H1 (cell line): ENCODE measurements at regions not wholly inside any gene's neighbourhood (a gene's known extent, or its start where the extent isn't known, plus 50 kb on each side); places are given as distances from the start of the nearest gene placed in this dataset.

ENCODE experiments used
- CTCF ChIA-PET: fragments of 300-600 bp; sonication (Branson Sonifier 250); formaldehyde crosslinking; loops from one replicate; lab custom pipeline; 2021; ENCODE audit not compliant: partially characterized antibody; lab: Charles Lee
- POLR2A ChIA-PET: fragments of 300-600 bp; sonication (Branson Sonifier 250); formaldehyde crosslinking; loops from one replicate; lab custom pipeline; 2021; ENCODE audit warnings: inconsistent platforms; ENCODE audit not compliant: partially characterized antibody; lab: Charles Lee
- DNase-seq, 2 experiments: peaks; one replicate each; pipeline versions ENCODE4 v3.0.0 to v3.0.0-alpha.2; 2010 to 2022; ENCODE audit warnings: low spot score in 2 of 2, low read depth in 1 of 2, mixed read lengths in 1 of 2
- FAIRE-seq: peaks from 2 replicates; lab custom pipeline; 2011; peaks lifted over from hg19 to GRCh38; lab: Jason Lieb, UNC
- H2AFZ ChIP-seq: 2 replicates; pipeline ENCODE4 v1.8.1; 2012; ENCODE audit warnings: low read length, inconsistent platforms
- H2AK5ac ChIP-seq: 2 replicates; pipeline ENCODE4 v1.6.1; 2013; ENCODE audit warnings: low read depth, low read length
- H2BK120ac ChIP-seq: replicated peaks from 2 replicates; pipeline ENCODE3; 2013; ENCODE audit warnings: low read depth, low read length, inconsistent platforms
- H2BK12ac ChIP-seq: 2 replicates; pipeline ENCODE4 v1.6.1; 2013; ENCODE audit warnings: low read depth, low read length
- H2BK15ac ChIP-seq: 2 replicates; pipeline ENCODE4 v1.6.1; 2013; ENCODE audit warnings: low read length
- H2BK20ac ChIP-seq: 2 replicates; pipeline ENCODE4 v1.6.1; 2013; ENCODE audit warnings: low read length
- H2BK5ac ChIP-seq: 2 replicates; pipeline ENCODE4 v1.6.1; 2013; ENCODE audit warnings: low read depth, low read length
- H3K14ac ChIP-seq: 2 replicates; pipeline ENCODE4 v1.6.1; 2013; ENCODE audit warnings: inconsistent platforms; ENCODE audit not compliant: insufficient read length
- H3K18ac ChIP-seq: 2 replicates; pipeline ENCODE4 v1.6.1; 2013; ENCODE audit warnings: low read length; ENCODE audit errors: extremely low read depth
- H3K23ac ChIP-seq: 2 replicates; pipeline ENCODE4 v1.6.1; 2013; ENCODE audit warnings: inconsistent platforms; ENCODE audit not compliant: insufficient read length
- H3K23me2 ChIP-seq: 2 replicates; pipeline ENCODE4 v1.6.1; 2013; ENCODE audit warnings: low read depth, low read length
- H3K27ac ChIP-seq: 2 replicates; pipeline ENCODE4 v1.6.1; 2011; ENCODE audit warnings: low read depth, low read length, inconsistent platforms
- H3K27me3 ChIP-seq, 4 experiments: replicated peaks in 1 of 4; 1 replicate in 1 of 4; 2 replicates in 3 of 4; pipeline versions ENCODE4 v1.6.1 to v1.8.1; 2011 to 2013; ENCODE audit warnings: low read length in 3 of 4, mild to moderate bottlenecking in 3 of 4, inconsistent platforms in 2 of 4, mixed read lengths in 2 of 4, moderate library complexity in 1 of 4; ENCODE audit not compliant: control insufficient read depth in 3 of 4, insufficient read depth in 3 of 4; ENCODE audit errors: extremely low read depth in 1 of 4
- H3K36me3 ChIP-seq, 4 experiments: 2 replicates each; pipeline versions ENCODE4 v1.6.1 to v1.8.1; 2011 to 2013; ENCODE audit warnings: mild to moderate bottlenecking in 4 of 4, low read length in 3 of 4, moderate library complexity in 2 of 4, control low read depth in 1 of 4, inconsistent platforms in 1 of 4; ENCODE audit not compliant: insufficient read depth in 4 of 4, control insufficient read depth in 2 of 4
- H3K4ac ChIP-seq: replicated peaks from 2 replicates; pipeline ENCODE3; 2013; ENCODE audit warnings: low read length, low read depth, mixed read lengths, inconsistent platforms; ENCODE audit not compliant: insufficient read length
- H3K4me1 ChIP-seq, 4 experiments: replicated peaks in 1 of 4; 1 replicate in 1 of 4; 2 replicates in 3 of 4; pipeline versions ENCODE4 v1.6.1 to v1.8.1; 2011 to 2013; ENCODE audit warnings: low read length in 3 of 4, inconsistent platforms in 2 of 4, mixed read lengths in 1 of 4; ENCODE audit not compliant: insufficient read depth in 4 of 4, control insufficient read depth in 3 of 4
- H3K4me2 ChIP-seq, 2 experiments: 2 replicates each; pipeline versions ENCODE4 v1.6.1 to v1.8.1; 2011 to 2013; ENCODE audit warnings: low read depth in 2 of 2, low read length in 2 of 2, control low read depth in 1 of 2, inconsistent platforms in 1 of 2, mild to moderate bottlenecking in 1 of 2; ENCODE audit not compliant: insufficient read depth in 1 of 2
- H3K4me3 ChIP-seq, 4 experiments: fragments of 200-600, 300-600 bp in 1 of 4; sonication (generic), shearing (Covaris generic), sonication (Bioruptor Twin) in 1 of 4; 2 replicates each; pipeline versions ENCODE4 v1.5.1 to v1.8.1; 2011 to 2016; ENCODE audit warnings: low read length in 4 of 4, low read depth in 3 of 4, control low read depth in 2 of 4, inconsistent platforms in 2 of 4, mild to moderate bottlenecking in 2 of 4, mixed read lengths in 1 of 4, moderate library complexity in 1 of 4; ENCODE audit not compliant: insufficient read depth in 2 of 4; ENCODE audit errors: extremely low read depth in 1 of 4
- H3K56ac ChIP-seq: replicated peaks from 2 replicates; pipeline ENCODE3; 2013; ENCODE audit warnings: low read depth, mild to moderate bottlenecking, mixed read lengths, low read length, inconsistent platforms; ENCODE audit not compliant: insufficient read length
- H3K79me1 ChIP-seq: 2 replicates; pipeline ENCODE4 v1.6.1; 2013; ENCODE audit warnings: low read depth, low read length, control low read depth
- H3K79me2 ChIP-seq, 2 experiments: 2 replicates each; pipeline versions ENCODE4 v1.6.1 to v1.8.1; 2012 to 2013; ENCODE audit warnings: low read length in 2 of 2, mild to moderate bottlenecking in 2 of 2, inconsistent platforms in 1 of 2; ENCODE audit not compliant: insufficient read depth in 2 of 2, control insufficient read depth in 1 of 2
- H3K9ac ChIP-seq, 4 experiments: replicated peaks in 1 of 4; 1 replicate in 1 of 4; 2 replicates in 3 of 4; pipeline versions ENCODE4 v1.6.1 to v1.8.1; 2011 to 2013; ENCODE audit warnings: low read depth in 3 of 4, low read length in 3 of 4, control low read depth in 2 of 4, mild to moderate bottlenecking in 2 of 4, moderate library complexity in 2 of 4, inconsistent platforms in 1 of 4; ENCODE audit errors: extremely low read depth in 1 of 4
- H3K9me3 ChIP-seq, 2 experiments: 2 replicates each; pipeline versions ENCODE4 v1.6.1 to v1.8.1; 2012 to 2013; ENCODE audit warnings: mild to moderate bottlenecking in 2 of 2, moderate library complexity in 2 of 2, control low read depth in 1 of 2, inconsistent platforms in 1 of 2, low read depth in 1 of 2, low read length in 1 of 2, mixed read lengths in 1 of 2; ENCODE audit not compliant: insufficient read depth in 2 of 2
- H4K20me1 ChIP-seq, 2 experiments: replicated peaks in 1 of 2; 2 replicates each; pipeline versions ENCODE3 to v1.8.1; 2011 to 2013; ENCODE audit warnings: inconsistent platforms in 2 of 2, low read length in 2 of 2, mild to moderate bottlenecking in 1 of 2; ENCODE audit not compliant: insufficient read depth in 2 of 2, control insufficient read depth in 1 of 2
- H4K5ac ChIP-seq: 2 replicates; pipeline ENCODE4 v1.6.1; 2013; ENCODE audit warnings: low read length, low read depth, mixed read lengths, inconsistent platforms; ENCODE audit not compliant: insufficient read length
- H4K8ac ChIP-seq: 2 replicates; pipeline ENCODE4 v1.8.0; 2013; ENCODE audit warnings: mild to moderate bottlenecking, moderate library complexity, low read length, inconsistent platforms; ENCODE audit not compliant: insufficient read depth; ENCODE audit errors: extremely low read depth
- H4K91ac ChIP-seq: replicated peaks from 2 replicates; pipeline ENCODE3; 2013; ENCODE audit warnings: low read length, mixed read lengths, inconsistent platforms; ENCODE audit not compliant: insufficient read length
- BRCA1 ChIP-seq: IDR thresholded peaks from 2 replicates; pipeline ENCODE4 v1.6.1; 2012; ENCODE audit warnings: low read depth, low read length, improper control_type of control experiment
- CBX8 ChIP-seq: fragments of 300-800, 300-1000 bp; sonication (generic); IDR thresholded peaks from 2 replicates; pipeline ENCODE4 v1.7.1; 2016; ENCODE audit warnings: low read depth, low read length, borderline replicate concordance
- CHD1 ChIP-seq: IDR thresholded peaks from 2 replicates; pipeline ENCODE4 v1.6.1; 2012; ENCODE audit warnings: low read depth, low read length, improper control_type of control experiment
- CTBP2 ChIP-seq: IDR thresholded peaks from 2 replicates; pipeline ENCODE4 v1.7.0; 2011; ENCODE audit warnings: borderline replicate concordance, mild to moderate bottlenecking, moderate library complexity, mixed read lengths, low read length; ENCODE audit not compliant: insufficient read depth, insufficient read length
- SIRT6 ChIP-seq: IDR thresholded peaks from one replicate; pipeline ENCODE4 v1.7.1; 2012; ENCODE audit warnings: low read length, inconsistent platforms
- ZNF274 ChIP-seq: IDR thresholded peaks from 2 replicates; pipeline ENCODE4 v1.7.0; 2012; ENCODE audit warnings: low read length, borderline replicate concordance; ENCODE audit errors: extremely low read depth
- WGBS, 2 experiments: shearing (Covaris generic) in 1 of 2; methylation state at CpG; one replicate each; pipeline versions ENCODE4 v1.1.6 to v1.1.7; 2013 to 2015; ENCODE audit warnings: low lambda C conversion rate in 2 of 2, mixed read lengths in 2 of 2, inconsistent platforms in 1 of 2, low coverage in 1 of 2, missing lambda C conversion rate in 1 of 2; ENCODE audit not compliant: insufficient replicate concordance in 2 of 2, insufficient coverage in 1 of 2, insufficient read length in 1 of 2; ENCODE audit errors: extremely low coverage in 1 of 2, missing lambda C conversion rate in 1 of 2; 5-methylcytosine and 5-hydroxymethylcytosine counted together

GRCh38 chr10:78455236-78455635 is 421.6 kb downstream of the RPS24 start:
- Histone ChIP-seq H3K23me2 (no peaks in the 10 kb centered on the region), H2BK5ac (no peak overlapping the region), H2BK15ac (no peak overlapping the region), H2BK12ac (no peak overlapping the region), H2AK5ac (no peak overlapping the region), H3K14ac (no peak overlapping the region), H4K8ac (no peak overlapping the region), H3K27ac (no peak overlapping the region), H4K5ac (no peak overlapping the region), H2AFZ (no peak overlapping the region), H3K4me1 (no peaks in the 10 kb centered on the region; a peak in 1 of 7 replicates), H3K9ac (no peak overlapping the region), H3K4me3 (no peak overlapping the region), H3K36me3 (no peaks in the 10 kb centered on the region), H3K4me2 (no peak overlapping the region), H3K4ac (no peak overlapping the region), H3K9me3 (no peaks in the 10 kb centered on the region), H3K23ac (no peak overlapping the region), H4K91ac (no peak overlapping the region), H2BK20ac (no peak overlapping the region), H3K79me1 (no peaks in the 10 kb centered on the region), H4K20me1 (no peaks in the 10 kb centered on the region), H3K18ac (no peak overlapping the region), H3K56ac (no peak overlapping the region), H2BK120ac (no peak overlapping the region), H3K27me3 (no peaks in the 10 kb centered on the region), H3K79me2 (no peaks in the 10 kb centered on the region)
- TF ChIP-seq SIRT6 (no peak), BRCA1 (no peak), CHD1 (no peak), CBX8 (no peak), ZNF274 (no peak), CTBP2 (no peak)
- ChIA-PET POLR2A (no interaction called here), CTCF (no interaction called here)
- FAIRE-seq (no peak), DNase-seq (no peak)
- WGBS, 2 experiments = 91% methylated on average over 8 of the region's 8 CpGs; no CpG with 5 or more reads in 1 of the 2 experiments
